H9 (cell line): ENCODE measurements at regions not wholly inside any gene's neighbourhood (a gene's known extent, or its start where the extent isn't known, plus 50 kb on each side); places are given as distances from the start of the nearest gene placed in this dataset.

Experiments
- DNase-seq: peaks from one replicate; pipeline ENCODE4 v3.0.0-alpha.2; 2017
- H2AFZ ChIP-seq: one replicate; pipeline ENCODE4 v1.6.1; 2013; ENCODE audit warnings: mild to moderate bottlenecking, low read length, control low read depth, moderate library complexity
- H2AK5ac ChIP-seq: 2 replicates; pipeline ENCODE4 v1.6.1; 2013; ENCODE audit warnings: low read length, control low read depth, mixed read lengths; ENCODE audit not compliant: insufficient read length
- H2BK120ac ChIP-seq: one replicate; pipeline ENCODE4 v1.6.1; 2013; ENCODE audit warnings: low read depth, mild to moderate bottlenecking, low read length, control low read depth, inconsistent platforms; ENCODE audit not compliant: poor library complexity, severe bottlenecking
- H2BK12ac ChIP-seq: 2 replicates; pipeline ENCODE4 v1.6.1; 2013; ENCODE audit warnings: low read length, control low read depth, mixed read lengths, low read depth; ENCODE audit not compliant: insufficient read length
- H2BK15ac ChIP-seq: 2 replicates; pipeline ENCODE4 v1.6.1; 2013; ENCODE audit warnings: low read depth, low read length, control low read depth
- H2BK20ac ChIP-seq: one replicate; pipeline ENCODE4 v1.6.1; 2013; ENCODE audit warnings: low read depth, mild to moderate bottlenecking, low read length, control low read depth, inconsistent platforms; ENCODE audit not compliant: poor library complexity, severe bottlenecking
- H2BK5ac ChIP-seq: 2 replicates; pipeline ENCODE4 v1.6.1; 2013; ENCODE audit warnings: low read length, control low read depth, mixed read lengths; ENCODE audit not compliant: insufficient read length
- H3K14ac ChIP-seq: 2 replicates; pipeline ENCODE4 v1.6.1; 2013; ENCODE audit warnings: low read length, control low read depth; ENCODE audit not compliant: insufficient read depth
- H3K18ac ChIP-seq: 2 replicates; pipeline ENCODE4 v1.6.1; 2013; ENCODE audit warnings: low read depth, mild to moderate bottlenecking, mixed read lengths, low read length, control low read depth; ENCODE audit not compliant: insufficient read length
- H3K23ac ChIP-seq: 2 replicates; pipeline ENCODE4 v1.6.1; 2013; ENCODE audit warnings: low read length, control low read depth, mixed read lengths, low read depth; ENCODE audit not compliant: insufficient read length
- H3K23me2 ChIP-seq: 2 replicates; pipeline ENCODE4 v1.6.1; 2013; ENCODE audit warnings: low read depth, mild to moderate bottlenecking, mixed read lengths, low read length, control low read depth; ENCODE audit not compliant: insufficient read length, poor library complexity, severe bottlenecking
- H3K27ac ChIP-seq: 2 replicates; pipeline ENCODE4 v1.5.1; 2013; ENCODE audit warnings: low read length, control low read depth, mixed read lengths, low read depth; ENCODE audit not compliant: insufficient read length
- H3K27me3 ChIP-seq: 2 replicates; pipeline ENCODE4 v1.6.1; 2013; ENCODE audit warnings: low read length, control low read depth, inconsistent platforms; ENCODE audit not compliant: insufficient read depth
- H3K4ac ChIP-seq: 2 replicates; pipeline ENCODE4 v1.6.1; 2013; ENCODE audit warnings: low read depth, mild to moderate bottlenecking, control low read depth, inconsistent platforms, low read length, moderate library complexity
- H3K4me1 ChIP-seq: 2 replicates; pipeline ENCODE4 v1.6.1; 2013; ENCODE audit warnings: low read length, control low read depth, inconsistent platforms; ENCODE audit not compliant: insufficient read depth
- H3K4me2 ChIP-seq: 2 replicates; pipeline ENCODE4 v1.6.1; 2013; ENCODE audit warnings: low read length, control low read depth, mixed read lengths; ENCODE audit not compliant: insufficient read length, insufficient read depth
- H3K56ac ChIP-seq: 2 replicates; pipeline ENCODE4 v1.6.1; 2013; ENCODE audit warnings: low read depth, mild to moderate bottlenecking, mixed read lengths, low read length, control low read depth; ENCODE audit not compliant: insufficient read length
- H3K79me1 ChIP-seq: 2 replicates; pipeline ENCODE4 v1.6.1; 2013; ENCODE audit warnings: low read depth, mild to moderate bottlenecking, moderate library complexity, low read length, control low read depth, inconsistent platforms; ENCODE audit not compliant: insufficient read depth, poor library complexity, severe bottlenecking
- H3K79me2 ChIP-seq: 2 replicates; pipeline ENCODE4 v1.6.1; 2013; ENCODE audit warnings: low read length, control low read depth, inconsistent platforms; ENCODE audit not compliant: insufficient read depth
- H3K9ac ChIP-seq: 2 replicates; pipeline ENCODE4 v1.6.1; 2013; ENCODE audit warnings: low read length, control low read depth, mixed read lengths; ENCODE audit not compliant: insufficient read length; ENCODE audit errors: extremely low read depth
- H3K9me3 ChIP-seq: one replicate; pipeline ENCODE4 v1.6.1; 2013; ENCODE audit warnings: low read depth, low read length, inconsistent platforms; ENCODE audit not compliant: control insufficient read depth
- H3T11ph ChIP-seq: one replicate; pipeline ENCODE4 v1.6.1; 2013; ENCODE audit warnings: mild to moderate bottlenecking, low read length, control low read depth, inconsistent platforms
- H4K20me1 ChIP-seq: one replicate; pipeline ENCODE4 v1.6.1; 2013; ENCODE audit not compliant: control insufficient read depth, insufficient read length, insufficient read depth
- H4K5ac ChIP-seq: 2 replicates; pipeline ENCODE4 v1.6.1; 2013; ENCODE audit warnings: low read depth, mild to moderate bottlenecking, mixed read lengths, low read length, control low read depth; ENCODE audit not compliant: insufficient read length
- H4K8ac ChIP-seq: replicated peaks from 2 replicates; pipeline ENCODE4 v1.6.1; 2013; ENCODE audit warnings: low read length, control low read depth, mixed read lengths, low read depth; ENCODE audit not compliant: insufficient read length
- H4K91ac ChIP-seq: 2 replicates; pipeline ENCODE4 v1.6.1; 2013; ENCODE audit warnings: low read depth, mild to moderate bottlenecking, moderate library complexity, mixed read lengths, low read length, control low read depth; ENCODE audit not compliant: insufficient read length
- H3K27ac Mint-ChIP-seq, 3 experiments: 2 replicates in 2 of 3; 3 replicates in 1 of 3; pipeline ENCODE4 v1.8.0; 2020 to 2021; ENCODE audit warnings: mixed read lengths in 3 of 3, mild to moderate bottlenecking in 1 of 3, moderate library complexity in 1 of 3
- H3K27me3 Mint-ChIP-seq: 2 replicates; pipeline ENCODE4 v1.8.0; 2021; ENCODE audit warnings: low read depth, mild to moderate bottlenecking, moderate library complexity, mixed read lengths
- H3K36me3 Mint-ChIP-seq, 3 experiments: 2 replicates in 2 of 3; 3 replicates in 1 of 3; pipeline ENCODE4 v1.8.0; 2020 to 2021; ENCODE audit warnings: low read depth in 3 of 3, mixed read lengths in 3 of 3; ENCODE audit not compliant: insufficient read depth in 1 of 3
- H3K4me1 Mint-ChIP-seq, 2 experiments: 2 replicates each; pipeline ENCODE4 v1.8.0; 2020; ENCODE audit warnings: mixed read lengths in 2 of 2
- H3K4me3 Mint-ChIP-seq, 2 experiments: 2 replicates in 1 of 2; 3 replicates in 1 of 2; pipeline ENCODE4 v1.8.0; 2020 to 2021; ENCODE audit warnings: mild to moderate bottlenecking in 2 of 2, mixed read lengths in 2 of 2, moderate library complexity in 1 of 2
- H3K9me3 Mint-ChIP-seq, 2 experiments: 2 replicates in 1 of 2; 3 replicates in 1 of 2; pipeline ENCODE4 v1.8.0; 2020; ENCODE audit warnings: mild to moderate bottlenecking in 2 of 2, mixed read lengths in 2 of 2, moderate library complexity in 1 of 2
- CTCF ChIP-seq: fragments of 200-600 bp; sonication (generic); conservative IDR thresholded peaks from 3 replicates; pipeline ENCODE4 v1.8.0; 2021; ENCODE audit warnings: antibody characterized with exemption, mild to moderate bottlenecking
- WGBS: extraction: QIAGEN DNeasy Blood & Tissue Kit; methylation state at CpG from one replicate; pipeline ENCODE4 v1.1.7; 2013; ENCODE audit warnings: missing lambda C conversion rate, low lambda C conversion rate, mixed read lengths; ENCODE audit not compliant: insufficient read length; ENCODE audit errors: extremely low coverage; 5-methylcytosine and 5-hydroxymethylcytosine counted together

GRCh38 chr18:59966913-59967312 lies 67.1 kb downstream of the PMAIP1 start:
- Histone ChIP-seq H3K27ac (no peak overlapping the region), H2AK5ac (no peak overlapping the region), H3K27me3 (no peaks in the 10 kb centered on the region), H3K14ac (no peak overlapping the region), H4K8ac (no peak overlapping the region), H3K79me1 (no peaks in the 10 kb centered on the region), H3K4ac (no peak overlapping the region), H2BK5ac (no peak overlapping the region), H3K56ac (no peak overlapping the region), H2BK20ac (no peak overlapping the region), H2BK15ac (no peak overlapping the region), H3K9me3 (no peaks in the 10 kb centered on the region), H3K4me2 (no peak overlapping the region), H3K9ac (no peak overlapping the region), H2BK120ac (no peak overlapping the region), H3K79me2 (no peaks in the 10 kb centered on the region), H2AFZ (no peak overlapping the region), H2BK12ac (no peak overlapping the region), H3K18ac (no peak overlapping the region), H3K4me1 (no peaks in the 10 kb centered on the region; the same call in 1 of the 2 replicates), H4K20me1 (no peaks in the 10 kb centered on the region), H3T11ph (no peak overlapping the region), H3K23me2 (no peaks in the 10 kb centered on the region), H3K23ac (no peak overlapping the region), H4K5ac (no peak overlapping the region), H4K91ac (no peak overlapping the region)
- no CpG with 5 or more reads among the region's 2 CpGs for WGBS
- TF ChIP-seq CTCF: no peak
- Mint-ChIP-seq H3K4me3 (no peak overlapping the region), H3K4me1 (peaks cover 7 to 9% of the 10 kb centered on the region in 2 experiments), H3K27me3 (no peaks in the 10 kb centered on the region), H3K27ac (no peak overlapping the region), H3K36me3 (no peaks in the 10 kb centered on the region), H3K9me3 (no peaks in the 10 kb centered on the region)
- DNase-seq: no peak
